ENCODE measurements at regions not wholly inside any gene's neighbourhood (a gene's known extent, or its start where the extent isn't known, plus 50 kb on each side); places are given as distances from the start of the nearest gene placed in this dataset.

DNA sequence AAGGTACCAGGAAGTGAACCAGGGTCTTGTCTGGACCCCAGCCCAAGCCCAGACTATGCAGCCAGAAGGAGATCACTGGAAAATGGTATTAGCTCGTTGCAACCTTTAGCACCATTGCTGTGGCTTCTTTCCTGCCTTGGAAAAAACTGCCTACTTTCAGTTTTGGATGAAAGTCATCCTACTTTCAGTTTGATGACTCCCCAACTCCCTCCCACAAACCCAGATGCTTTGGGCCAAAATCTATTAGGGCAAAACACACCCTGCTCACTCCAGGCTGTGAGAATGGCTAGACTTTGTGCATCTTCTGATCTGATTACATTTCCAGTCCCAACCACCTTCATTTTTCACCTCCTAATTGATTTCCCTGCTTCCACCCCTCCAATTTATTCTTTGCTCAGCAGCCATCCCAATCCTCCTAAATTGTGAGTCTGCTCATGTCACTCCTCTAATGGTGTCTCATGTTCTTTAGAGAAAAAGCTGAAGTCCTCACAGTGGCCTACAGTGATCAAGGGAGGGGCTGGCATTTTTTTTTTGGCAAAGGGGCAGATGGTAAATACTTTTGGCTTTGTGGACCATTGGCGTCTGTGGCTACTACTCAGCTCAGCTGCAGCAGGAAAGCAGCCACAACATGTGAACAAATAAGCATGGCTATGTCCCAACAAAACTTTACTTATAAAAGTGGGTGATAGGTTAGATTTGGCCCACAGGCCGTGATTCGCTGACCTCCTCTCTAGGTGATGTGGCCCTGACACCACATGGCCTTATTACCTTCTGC is 368.7 kb downstream of the SLC4A3 start:
- no peaks in the 10 kb centered on the region for H3K4me1 ChIP-seq (ENCODE audit: control insufficient read depth, insufficient read depth, low read length)
- no peaks in the 10 kb centered on the region for H3K9me3 ChIP-seq (ENCODE audit: control insufficient read depth, insufficient read depth, low read length)
- H3K27me3 ChIP-seq (ENCODE audit: control insufficient read depth, insufficient read depth, low read length) = no peaks in the 10 kb centered on the region
- H3K9ac ChIP-seq (ENCODE audit: low read depth, low read length) = no peak overlapping the region
- H3K4me3 ChIP-seq (ENCODE audit: low read depth, low read length) = no peak overlapping the region
- H3K36me3 ChIP-seq (ENCODE audit: control insufficient read depth, insufficient read depth, low read length) = no peaks in the 10 kb centered on the region

DNA sequence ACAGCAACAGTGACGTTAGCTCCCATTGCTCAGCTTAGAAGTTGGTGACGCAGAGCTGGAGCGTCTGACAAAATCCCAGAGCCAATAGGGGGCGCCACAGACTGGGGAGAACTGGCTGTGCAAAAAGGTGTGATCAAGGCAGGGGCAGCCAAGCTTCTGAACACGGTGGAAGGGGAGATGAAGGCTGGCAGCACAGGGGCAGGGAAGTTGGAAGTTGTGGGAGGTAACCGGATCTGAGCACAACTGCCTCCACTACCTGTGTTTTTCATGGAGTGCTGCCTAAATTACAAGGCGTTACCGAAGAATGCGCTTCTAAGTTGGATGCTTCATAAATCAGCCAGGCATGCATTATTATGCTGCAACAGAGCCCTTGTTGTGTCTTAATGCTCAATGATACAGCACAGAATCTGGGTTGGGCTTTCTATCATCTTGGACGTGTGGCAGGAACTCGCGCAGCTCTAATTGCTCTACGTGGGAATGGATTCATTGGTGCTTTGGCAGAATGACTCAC is 370.0 kb downstream of the SLC4A3 start:
- Histone ChIP-seq H3K9me3 (ENCODE audit: control insufficient read depth, insufficient read depth, low read length) (no peaks in the 10 kb centered on the region), H3K36me3 (ENCODE audit: control insufficient read depth, insufficient read depth, low read length) (no peaks in the 10 kb centered on the region), H3K4me3 (ENCODE audit: low read depth, low read length) (no peak overlapping the region), H3K27me3 (ENCODE audit: control insufficient read depth, insufficient read depth, low read length) (no peaks in the 10 kb centered on the region), H3K9ac (ENCODE audit: low read depth, low read length) (no peak overlapping the region), H3K4me1 (ENCODE audit: control insufficient read depth, insufficient read depth, low read length) (no peaks in the 10 kb centered on the region)

DNA sequence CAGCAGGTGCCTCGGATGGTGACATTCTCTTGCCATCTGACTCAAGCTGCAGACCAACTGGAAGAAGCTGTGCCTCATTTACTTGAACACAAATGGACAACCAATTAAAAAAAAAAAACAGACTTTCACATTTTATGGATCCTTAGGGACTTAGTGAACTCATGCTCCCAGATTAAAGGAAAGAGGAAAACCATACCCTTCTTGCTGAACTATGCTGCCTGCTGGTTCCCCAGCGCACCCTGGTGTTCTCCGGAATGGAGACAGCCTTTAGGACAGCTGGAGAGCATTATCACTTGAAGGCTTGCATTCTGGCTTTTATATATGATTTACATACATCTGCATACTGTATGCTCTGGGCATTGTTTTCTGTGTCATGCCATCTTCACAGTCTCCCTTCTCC is 370.7 kb downstream of the SLC4A3 start:
- Histone ChIP-seq H3K36me3 (ENCODE audit: control insufficient read depth, insufficient read depth, low read length) (no peaks in the 10 kb centered on the region), H3K27me3 (ENCODE audit: control insufficient read depth, insufficient read depth, low read length) (no peaks in the 10 kb centered on the region), H3K9me3 (ENCODE audit: control insufficient read depth, insufficient read depth, low read length) (no peaks in the 10 kb centered on the region), H3K9ac (ENCODE audit: low read depth, low read length) (no peak overlapping the region), H3K4me3 (ENCODE audit: low read depth, low read length) (no peak overlapping the region), H3K4me1 (ENCODE audit: control insufficient read depth, insufficient read depth, low read length) (no peaks in the 10 kb centered on the region)

DNA sequence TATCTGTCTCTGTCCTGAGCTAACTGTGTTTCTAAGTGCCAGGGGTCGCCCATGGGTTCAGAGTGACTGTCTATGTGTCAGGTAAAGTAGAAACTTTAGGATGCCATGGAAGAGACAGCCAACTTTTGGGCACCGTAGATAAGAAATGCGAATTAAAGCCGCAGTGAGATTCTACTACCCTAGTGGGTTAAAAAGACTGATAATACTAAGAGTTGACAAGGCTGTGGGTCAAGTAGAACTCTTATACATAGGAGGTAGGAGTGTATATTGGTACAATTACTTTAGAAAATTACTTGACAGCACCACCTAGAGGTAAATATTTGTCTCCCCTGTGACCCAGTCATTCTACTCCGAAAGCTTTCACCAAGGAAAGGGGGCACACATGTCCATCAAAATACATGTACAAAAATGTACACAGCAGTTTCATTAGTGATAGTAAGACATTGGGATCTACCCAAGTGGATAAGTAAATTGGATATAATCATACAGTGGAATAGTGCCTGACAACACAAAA is 371.3 kb downstream of the SLC4A3 start:
- Histone ChIP-seq H3K27me3 (ENCODE audit: control insufficient read depth, insufficient read depth, low read length) (no peaks in the 10 kb centered on the region), H3K9me3 (ENCODE audit: control insufficient read depth, insufficient read depth, low read length) (no peaks in the 10 kb centered on the region), H3K36me3 (ENCODE audit: control insufficient read depth, insufficient read depth, low read length) (no peaks in the 10 kb centered on the region), H3K4me3 (ENCODE audit: low read depth, low read length) (no peak overlapping the region), H3K9ac (ENCODE audit: low read depth, low read length) (no peak overlapping the region), H3K4me1 (ENCODE audit: control insufficient read depth, insufficient read depth, low read length) (no peaks in the 10 kb centered on the region)

DNA sequence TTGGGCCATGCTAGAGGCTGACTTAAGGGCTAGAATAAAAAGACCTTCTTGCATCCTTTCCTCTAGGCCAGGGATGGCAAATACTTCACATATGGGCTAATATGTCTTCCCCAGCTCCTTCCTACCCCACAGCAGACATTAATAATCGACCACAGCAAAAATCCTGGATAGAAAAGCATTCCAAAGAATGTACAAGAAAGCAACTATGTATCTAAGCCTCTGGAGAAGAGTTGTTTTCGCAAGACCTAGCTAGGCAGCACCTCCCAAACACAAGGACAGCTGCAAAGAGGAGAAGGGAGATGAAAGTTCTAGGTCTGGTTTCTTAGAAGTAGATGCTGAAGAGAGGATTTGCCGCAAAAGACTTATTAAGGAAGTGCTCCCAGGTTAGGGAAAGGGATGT is 372.6 kb downstream of the SLC4A3 start:
- Histone ChIP-seq H3K9me3 (ENCODE audit: control insufficient read depth, insufficient read depth, low read length) (no peaks in the 10 kb centered on the region), H3K4me3 (ENCODE audit: low read depth, low read length) (no peak overlapping the region), H3K9ac (ENCODE audit: low read depth, low read length) (no peak overlapping the region), H3K27me3 (ENCODE audit: control insufficient read depth, insufficient read depth, low read length) (no peaks in the 10 kb centered on the region), H3K36me3 (ENCODE audit: control insufficient read depth, insufficient read depth, low read length) (no peaks in the 10 kb centered on the region), H3K4me1 (ENCODE audit: control insufficient read depth, insufficient read depth, low read length) (no peaks in the 10 kb centered on the region)

DNA sequence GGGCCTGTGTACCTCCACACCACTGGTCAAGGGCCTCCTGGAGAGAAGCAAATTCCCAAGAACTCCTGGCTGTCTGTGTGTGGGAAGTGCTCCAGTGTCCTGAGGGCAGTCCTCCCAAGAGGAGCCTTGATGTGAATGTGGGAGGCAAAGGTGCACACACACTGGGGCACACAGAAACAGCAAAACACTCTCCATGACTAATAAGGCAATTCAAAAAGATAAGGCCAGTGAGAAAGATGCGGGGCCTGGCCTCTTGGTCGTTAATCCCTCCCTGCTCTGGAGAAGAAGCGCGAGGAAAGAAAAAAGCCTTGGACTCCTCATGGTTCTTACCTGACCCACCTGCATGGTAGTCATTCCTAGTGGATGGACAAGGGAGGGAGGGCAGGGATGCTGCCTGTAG is 373.2 kb downstream of the SLC4A3 start:
- Histone ChIP-seq H3K4me3 (ENCODE audit: low read depth, low read length) (no peak overlapping the region), H3K4me1 (ENCODE audit: control insufficient read depth, insufficient read depth, low read length) (no peaks in the 10 kb centered on the region), H3K27me3 (ENCODE audit: control insufficient read depth, insufficient read depth, low read length) (no peaks in the 10 kb centered on the region), H3K9me3 (ENCODE audit: control insufficient read depth, insufficient read depth, low read length) (no peaks in the 10 kb centered on the region), H3K9ac (ENCODE audit: low read depth, low read length) (no peak overlapping the region), H3K36me3 (ENCODE audit: control insufficient read depth, insufficient read depth, low read length) (no peaks in the 10 kb centered on the region)

DNA sequence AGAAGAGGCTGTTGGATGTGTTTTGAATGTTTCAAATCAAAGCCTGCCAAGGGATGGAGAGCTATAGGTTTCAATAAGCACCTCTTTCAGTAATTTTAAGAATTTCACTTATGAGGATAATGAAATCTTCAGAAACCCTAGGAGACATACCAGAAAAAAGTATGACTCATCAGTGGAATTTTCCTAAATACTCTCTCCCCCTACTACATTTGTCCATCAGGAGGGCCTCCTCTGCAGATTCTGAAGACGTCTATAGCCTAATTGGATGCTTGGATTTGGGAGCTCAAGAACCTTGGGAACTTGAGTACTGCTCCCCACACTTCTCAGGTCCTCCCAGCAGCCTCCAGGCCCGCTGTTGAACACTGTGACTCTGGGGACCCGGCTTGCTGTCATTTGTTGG is 374.3 kb downstream of the SLC4A3 start:
- Histone ChIP-seq H3K36me3 (ENCODE audit: control insufficient read depth, insufficient read depth, low read length) (no peaks in the 10 kb centered on the region), H3K27me3 (ENCODE audit: control insufficient read depth, insufficient read depth, low read length) (no peaks in the 10 kb centered on the region), H3K4me3 (ENCODE audit: low read depth, low read length) (no peak overlapping the region), H3K4me1 (ENCODE audit: control insufficient read depth, insufficient read depth, low read length) (no peaks in the 10 kb centered on the region), H3K9ac (ENCODE audit: low read depth, low read length) (no peak overlapping the region), H3K9me3 (ENCODE audit: control insufficient read depth, insufficient read depth, low read length) (no peaks in the 10 kb centered on the region)

DNA sequence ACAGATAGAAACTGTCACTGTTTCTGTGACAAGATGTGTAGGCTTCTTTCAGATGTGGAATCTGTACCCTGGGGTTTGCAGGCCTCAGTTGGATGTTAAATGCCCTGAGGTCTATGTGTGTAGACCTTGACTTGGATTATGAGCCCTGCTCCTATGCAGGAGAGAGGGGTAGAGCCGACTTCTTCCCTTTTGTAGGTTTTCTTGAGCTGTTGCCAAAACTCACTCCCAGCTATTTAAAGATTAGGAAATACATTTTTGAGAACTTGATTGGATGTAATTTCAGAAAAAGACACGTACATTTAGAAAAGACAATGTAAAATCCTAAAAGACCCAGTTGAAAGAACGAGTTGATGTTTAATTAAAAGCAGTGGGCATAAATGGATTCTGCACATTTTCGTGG is 374.8 kb downstream of the SLC4A3 start:
- Histone ChIP-seq H3K27me3 (ENCODE audit: control insufficient read depth, insufficient read depth, low read length) (no peaks in the 10 kb centered on the region), H3K4me1 (ENCODE audit: control insufficient read depth, insufficient read depth, low read length) (no peaks in the 10 kb centered on the region), H3K9me3 (ENCODE audit: control insufficient read depth, insufficient read depth, low read length) (no peaks in the 10 kb centered on the region), H3K4me3 (ENCODE audit: low read depth, low read length) (no peak overlapping the region), H3K36me3 (ENCODE audit: control insufficient read depth, insufficient read depth, low read length) (no peaks in the 10 kb centered on the region), H3K9ac (ENCODE audit: low read depth, low read length) (no peak overlapping the region)

DNA sequence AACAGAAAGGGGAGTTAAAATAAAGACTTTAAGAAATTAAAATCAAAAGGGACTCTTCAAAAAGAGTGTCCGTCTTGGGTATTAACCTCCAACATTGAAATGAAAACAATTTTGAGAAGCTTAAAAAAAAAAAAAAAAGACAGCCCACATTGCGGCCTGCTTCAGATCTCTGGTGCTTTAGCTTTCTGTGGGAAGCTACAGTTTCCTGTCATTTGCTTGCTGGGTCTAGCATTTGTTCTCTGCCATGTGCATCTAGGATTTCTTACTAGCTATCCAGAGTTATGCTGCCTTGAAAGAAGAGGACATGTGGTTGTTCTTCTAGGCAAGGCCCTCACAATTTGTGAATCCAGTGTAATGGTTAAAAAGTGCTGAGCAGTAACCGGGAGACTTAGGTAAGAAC is 375.3 kb downstream of the SLC4A3 start:
- no peak overlapping the region for H3K4me3 ChIP-seq (ENCODE audit: low read depth, low read length)
- H3K9ac ChIP-seq (ENCODE audit: low read depth, low read length) = no peak overlapping the region
- H3K4me1 ChIP-seq (ENCODE audit: control insufficient read depth, insufficient read depth, low read length) = no peaks in the 10 kb centered on the region
- H3K27me3 ChIP-seq (ENCODE audit: control insufficient read depth, insufficient read depth, low read length) = no peaks in the 10 kb centered on the region
- no peaks in the 10 kb centered on the region for H3K9me3 ChIP-seq (ENCODE audit: control insufficient read depth, insufficient read depth, low read length)
- no peaks in the 10 kb centered on the region for H3K36me3 ChIP-seq (ENCODE audit: control insufficient read depth, insufficient read depth, low read length)

DNA sequence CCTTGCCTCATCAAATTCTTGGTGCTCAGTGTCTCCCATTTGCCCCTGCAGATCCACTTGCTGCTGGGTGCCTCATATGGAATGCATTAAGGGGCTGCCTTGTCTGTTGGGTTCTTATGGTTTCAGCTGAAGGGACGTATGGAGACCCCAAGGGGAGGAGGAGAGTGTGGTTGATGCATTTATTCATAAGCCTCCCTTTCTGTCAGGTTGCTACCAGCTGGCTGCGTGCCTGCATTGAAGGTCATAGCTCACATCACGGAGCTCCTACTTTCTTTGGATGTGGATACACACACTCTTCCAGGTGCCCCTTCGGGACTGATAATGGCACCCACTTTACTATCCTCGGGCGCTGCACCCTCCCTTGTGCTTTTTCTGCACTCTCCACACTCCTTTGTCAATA is 377.9 kb downstream of the SLC4A3 start:
- Histone ChIP-seq H3K36me3 (ENCODE audit: control insufficient read depth, insufficient read depth, low read length) (no peaks in the 10 kb centered on the region), H3K9ac (ENCODE audit: low read depth, low read length) (no peak overlapping the region), H3K4me3 (ENCODE audit: low read depth, low read length) (no peak overlapping the region), H3K9me3 (ENCODE audit: control insufficient read depth, insufficient read depth, low read length) (no peaks in the 10 kb centered on the region), H3K4me1 (ENCODE audit: control insufficient read depth, insufficient read depth, low read length) (no peaks in the 10 kb centered on the region), H3K27me3 (ENCODE audit: control insufficient read depth, insufficient read depth, low read length) (no peaks in the 10 kb centered on the region)

DNA sequence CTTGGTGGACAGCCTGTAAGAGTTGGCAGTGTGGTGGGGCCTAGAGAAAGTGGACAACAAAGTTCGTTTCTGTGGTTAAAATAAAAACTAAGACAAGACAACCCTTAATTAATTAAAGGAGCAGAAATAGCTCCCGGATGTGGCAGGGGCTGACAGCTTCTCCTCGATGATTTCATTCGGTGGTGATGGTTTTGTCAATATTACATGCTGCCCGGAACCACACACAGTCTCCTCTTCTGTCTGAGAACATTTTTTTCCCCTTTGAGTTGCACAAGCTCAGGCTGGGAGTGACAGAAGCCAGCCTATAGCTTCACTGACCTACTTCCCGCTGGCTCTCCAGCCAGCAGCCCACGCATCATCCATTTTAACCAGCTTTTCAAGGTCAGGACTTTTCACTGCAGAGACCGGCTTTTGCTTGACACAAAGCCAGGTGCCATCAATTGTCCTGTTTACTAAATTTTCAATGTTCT is 378.8 kb downstream of the SLC4A3 start:
- Histone ChIP-seq H3K9ac (ENCODE audit: low read depth, low read length) (no peak overlapping the region), H3K9me3 (ENCODE audit: control insufficient read depth, insufficient read depth, low read length) (no peaks in the 10 kb centered on the region), H3K4me3 (ENCODE audit: low read depth, low read length) (no peak overlapping the region), H3K27me3 (ENCODE audit: control insufficient read depth, insufficient read depth, low read length) (no peaks in the 10 kb centered on the region), H3K4me1 (ENCODE audit: control insufficient read depth, insufficient read depth, low read length) (no peaks in the 10 kb centered on the region), H3K36me3 (ENCODE audit: control insufficient read depth, insufficient read depth, low read length) (no peaks in the 10 kb centered on the region)

DNA sequence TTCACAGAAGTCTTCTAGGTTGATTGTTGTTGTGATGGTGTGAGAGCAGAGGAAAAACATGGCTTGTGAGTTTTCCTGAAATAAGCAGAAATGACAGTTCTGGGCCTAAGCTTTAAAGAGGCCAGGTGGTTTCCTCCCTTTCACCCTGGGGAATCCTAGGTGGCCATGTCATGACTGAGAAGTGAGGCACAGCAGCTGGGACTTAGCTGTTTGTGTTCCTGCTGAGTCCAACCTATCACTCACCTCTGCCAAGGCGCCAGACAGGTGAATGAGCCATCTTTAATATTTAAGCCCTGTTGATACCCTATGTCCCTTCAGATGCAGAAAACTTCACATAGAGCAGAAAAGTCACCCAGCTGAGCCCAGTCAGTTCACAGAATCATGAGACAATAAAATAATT is 384.4 kb downstream of the SLC4A3 start:
- no peak overlapping the region for H3K4me3 ChIP-seq (ENCODE audit: low read depth, low read length)
- no peak overlapping the region for H3K9ac ChIP-seq (ENCODE audit: low read depth, low read length)
- H3K27me3 ChIP-seq (ENCODE audit: control insufficient read depth, insufficient read depth, low read length) = no peaks in the 10 kb centered on the region
- no peaks in the 10 kb centered on the region for H3K4me1 ChIP-seq (ENCODE audit: control insufficient read depth, insufficient read depth, low read length)
- H3K36me3 ChIP-seq (ENCODE audit: control insufficient read depth, insufficient read depth, low read length) = no peaks in the 10 kb centered on the region
- no peaks in the 10 kb centered on the region for H3K9me3 ChIP-seq (ENCODE audit: control insufficient read depth, insufficient read depth, low read length)
